SW480 (cell line): ENCODE measurements at regions not wholly inside any gene's neighbourhood (a gene's known extent, or its start where the extent isn't known, plus 50 kb on each side); places are given as distances from the start of the nearest gene placed in this dataset.

ENCODE experiments used
- DNase-seq: peaks from one replicate; pipeline ENCODE4 v3.0.0-alpha.2; 2016; ENCODE audit warnings: low spot score

DNA sequence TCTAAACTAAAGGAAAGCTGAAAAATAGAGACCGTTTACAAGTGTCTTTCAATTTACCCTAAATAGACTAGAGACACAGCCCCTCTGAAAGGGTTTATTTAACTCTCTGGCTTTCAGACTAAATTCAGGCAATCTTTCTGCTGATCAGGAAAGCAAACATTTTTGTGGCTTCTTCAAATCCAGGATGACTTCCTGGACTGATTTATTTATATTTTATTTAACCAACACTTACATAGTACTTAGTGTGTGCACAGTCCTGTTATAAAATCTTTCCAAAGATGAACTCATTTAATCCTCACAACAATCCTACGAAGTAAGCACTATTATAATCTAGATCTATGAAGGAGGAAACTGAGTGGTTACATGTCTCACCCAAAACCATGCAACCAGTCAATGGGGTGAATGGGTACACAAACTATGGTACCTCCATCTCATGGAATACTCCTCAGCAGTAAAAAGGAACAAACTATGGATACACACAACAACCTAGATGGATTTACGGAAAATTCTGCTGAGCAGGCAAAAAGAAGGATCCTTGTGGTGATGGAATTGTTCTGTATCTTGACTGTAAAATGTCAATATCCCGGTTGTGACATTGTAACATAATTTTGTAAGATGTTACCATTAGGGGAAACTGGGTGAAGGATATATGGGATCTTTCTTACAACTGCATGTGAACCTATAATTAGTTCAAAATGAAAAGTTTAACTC, 64.1 kb upstream of the MAMLD1 start:
- no peak for DNase-seq

DNA sequence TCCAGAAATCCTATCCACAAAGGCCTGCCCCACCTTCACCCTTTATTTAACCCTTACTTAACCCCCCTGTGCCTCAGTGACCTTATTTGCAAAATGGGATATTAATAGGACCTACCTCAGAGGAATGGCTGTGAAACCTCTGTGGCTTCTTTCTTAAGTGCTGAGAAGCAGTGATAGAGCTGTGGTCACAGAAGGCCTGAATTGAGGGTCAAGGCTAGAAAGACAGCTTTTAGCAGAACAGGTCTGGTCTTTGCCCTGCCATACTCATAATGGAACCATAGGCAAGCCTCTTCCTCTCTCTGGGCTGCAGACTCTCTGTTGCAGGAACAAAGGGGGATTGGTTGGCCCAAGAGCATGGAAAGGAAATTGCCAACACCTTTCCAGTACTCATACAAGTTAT, 63.5 kb upstream of the MAMLD1 start:
- no peak for DNase-seq

DNA sequence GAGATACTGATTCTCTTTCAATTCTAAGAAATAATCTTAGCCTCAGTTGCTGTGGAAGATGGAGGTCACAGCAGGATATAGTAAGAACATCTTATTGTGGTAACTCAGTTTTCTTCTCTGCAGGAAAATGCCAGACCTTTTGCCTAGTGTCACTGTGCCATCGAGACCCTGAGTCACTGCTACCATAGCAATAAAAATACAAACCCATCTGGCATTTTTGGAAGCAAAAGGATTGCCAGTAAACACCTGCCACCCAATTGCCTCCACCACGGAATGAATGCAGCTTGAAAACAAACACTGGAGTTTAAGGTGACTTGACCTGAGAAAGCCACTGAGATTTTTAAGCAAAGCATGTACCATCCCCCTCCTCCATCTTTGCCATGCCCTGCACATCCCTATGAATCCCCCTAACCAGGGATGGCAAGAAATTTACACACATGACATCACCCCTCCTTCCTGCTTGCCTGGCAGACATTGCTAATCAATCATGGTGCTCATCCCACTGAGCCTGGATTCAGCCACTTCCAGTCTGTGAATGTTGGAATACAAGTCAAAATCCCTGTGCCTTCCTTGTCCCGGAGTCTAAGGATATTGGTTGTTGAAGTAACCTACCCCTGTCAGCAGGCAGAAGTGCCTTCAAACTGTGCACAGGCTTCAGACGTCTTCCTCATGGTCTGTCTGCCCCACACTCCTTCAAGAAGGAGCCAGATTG, 59.6 kb upstream of the MAMLD1 start:
- DNase-seq = no peak

DNA sequence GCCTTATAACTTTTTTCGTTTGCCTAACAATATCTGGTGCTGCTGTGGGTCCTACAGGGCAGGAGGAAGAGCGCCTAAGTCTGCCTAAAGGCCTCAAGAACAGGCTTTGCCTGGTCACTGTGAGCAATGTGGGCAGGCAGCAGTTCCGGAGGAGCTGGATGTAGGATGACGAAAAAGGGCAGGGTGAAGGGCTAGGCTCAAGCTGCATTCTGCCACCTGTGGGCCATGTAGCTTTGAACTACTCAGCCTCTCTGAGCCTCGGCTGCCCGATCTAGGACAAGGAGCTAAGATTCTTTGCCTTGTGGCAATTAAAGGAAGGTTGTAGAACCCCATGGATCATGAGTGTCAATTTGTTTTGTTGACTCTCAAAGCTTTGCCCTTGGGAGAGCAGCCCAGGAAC, 57.1 kb upstream of the MAMLD1 start:
- no peak for DNase-seq

DNA sequence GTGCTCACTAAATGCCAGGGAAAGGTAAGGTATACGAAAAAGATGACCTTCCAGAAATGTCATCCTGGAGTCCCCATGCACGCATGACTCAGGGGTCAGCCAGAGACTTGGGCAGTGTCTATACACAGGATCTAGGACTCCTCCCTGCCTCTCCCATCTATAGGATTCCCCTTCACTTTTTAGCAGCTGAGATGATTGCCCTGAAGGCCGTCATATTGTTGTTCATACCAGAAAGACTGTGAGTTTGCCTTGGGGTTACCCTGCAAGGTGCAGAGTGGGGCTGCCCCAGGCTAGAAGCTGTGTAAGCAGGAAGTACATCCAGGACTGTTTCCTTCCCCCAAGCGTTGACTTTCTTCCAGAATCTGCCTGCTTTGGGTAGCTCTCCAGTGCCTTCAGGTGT, 55.1 kb upstream of the MAMLD1 start:
- no peak for DNase-seq

DNA sequence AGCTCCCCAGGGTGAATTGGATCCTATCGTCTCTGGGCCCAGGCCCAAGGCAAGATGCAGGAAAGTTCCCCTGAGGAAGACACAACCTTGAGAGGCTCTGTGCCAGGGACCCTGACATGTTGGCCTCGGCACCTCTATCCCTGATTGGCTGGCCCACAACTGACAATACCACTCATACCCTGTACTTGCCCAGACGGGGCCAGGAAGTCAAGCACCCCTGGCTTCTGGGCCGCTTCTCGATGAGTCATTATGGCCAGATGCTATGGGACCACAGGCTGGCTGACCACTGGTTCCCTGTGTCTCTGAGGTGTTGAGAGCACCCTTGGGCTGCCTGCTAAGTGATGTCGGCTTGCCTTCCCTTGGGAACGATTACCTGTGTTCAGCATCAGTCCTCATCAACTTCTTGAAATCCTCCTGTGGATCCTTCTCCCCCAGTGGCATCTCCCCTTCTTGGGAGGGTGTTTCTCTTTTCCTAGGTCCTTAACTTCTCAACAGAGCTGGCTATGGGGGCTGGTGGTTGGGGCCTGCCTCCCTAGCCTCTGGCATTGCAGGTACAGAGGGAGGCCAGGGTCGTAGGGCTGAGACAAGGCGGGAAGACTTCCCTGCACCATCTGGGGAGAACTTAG, 54.5 kb upstream of the MAMLD1 start:
- DNase-seq = no peak

DNA sequence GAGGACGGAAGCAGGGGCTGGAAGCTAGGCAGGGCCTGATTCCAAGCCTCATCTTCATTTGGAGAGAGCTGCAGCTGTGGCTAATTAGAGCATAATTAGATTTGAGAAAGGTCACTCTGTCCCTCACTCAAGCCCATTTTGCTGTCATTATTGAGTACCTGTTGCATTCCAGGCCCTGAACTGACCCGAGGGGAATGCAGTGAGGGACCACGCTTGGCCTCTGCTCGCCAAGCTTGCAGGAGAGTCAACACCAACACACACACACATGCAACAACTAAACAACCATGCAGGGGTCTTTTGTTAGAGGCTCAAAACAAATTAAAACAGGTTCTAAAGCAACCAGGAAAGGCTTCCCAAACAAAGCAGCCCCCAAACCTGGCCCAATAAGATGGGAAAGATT, 52.7 kb upstream of the MAMLD1 start:
- no peak for DNase-seq

DNA sequence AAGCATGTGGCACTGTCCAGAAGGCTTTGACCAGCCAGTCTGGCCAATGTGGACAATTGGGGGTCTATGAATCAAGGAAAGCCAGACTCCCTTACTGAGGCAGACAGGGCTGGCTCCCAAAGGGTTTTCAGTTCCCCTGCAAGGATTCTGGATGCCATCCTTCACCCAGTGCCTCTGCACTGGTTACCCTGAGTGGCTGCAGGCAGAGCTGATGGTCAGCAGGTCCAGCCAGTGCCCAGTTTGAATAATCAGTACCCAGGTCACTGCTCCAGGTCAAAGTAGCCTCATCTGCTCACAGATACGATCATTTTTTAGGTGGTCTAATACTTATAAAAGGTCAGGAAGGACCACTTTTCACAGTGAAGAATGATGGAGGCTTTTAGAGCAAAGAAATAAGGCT, 52.2 kb upstream of the MAMLD1 start:
- no peak for DNase-seq

DNA sequence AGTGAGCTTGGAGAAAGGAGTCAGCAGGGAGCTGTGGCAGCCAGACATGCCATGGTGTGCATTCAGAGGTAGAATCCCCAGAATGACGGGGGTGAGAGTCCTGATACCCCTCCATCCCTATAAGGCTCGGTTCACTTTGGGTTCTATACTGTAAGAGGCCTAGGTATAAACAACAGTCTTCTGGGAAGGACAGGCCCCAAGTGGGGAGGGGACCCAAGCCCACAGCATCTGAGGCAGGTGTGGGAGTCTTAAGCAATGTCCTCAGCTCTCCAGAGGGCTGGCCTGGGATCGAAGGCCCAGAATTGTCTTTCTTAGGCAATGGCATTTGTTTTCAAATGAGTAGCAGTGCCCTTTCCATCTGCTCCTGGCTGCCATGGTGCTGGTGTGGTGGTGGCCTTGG, 50.2 kb upstream of the MAMLD1 start:
- no peak for DNase-seq
